ENCODE measurements at regions not wholly inside any gene's neighbourhood (a gene's known extent, or its start where the extent isn't known, plus 50 kb on each side); places are given as distances from the start of the nearest gene placed in this dataset.
"Not testable (repeated sequence)": the region's sequence is repeated elsewhere in the genome, so short reads cannot be mapped to it uniquely, and the experiment has no call there.

GRCh38 chr21:19541602-19542001, 1138.0 kb upstream of the TMPRSS15 start:
- DNase-seq: no peak

GRCh38 chr21:19544493-19544892, 1140.9 kb upstream of the TMPRSS15 start:
- not testable (repeated sequence) for DNase-seq

- peak; percentile 83 for DNase-seq
Observed at GRCh38 chr21:19547951-19548840, 1144.6 kb upstream of the TMPRSS15 start.

- no peak for DNase-seq
Observed at GRCh38 chr21:19553919-19554615, 1150.5 kb upstream of the TMPRSS15 start.

- no peak for DNase-seq
Observed at GRCh38 chr21:19557046-19557445, 1153.5 kb upstream of the TMPRSS15 start.

GRCh38 chr21:19557488-19557887, 1153.9 kb upstream of the TMPRSS15 start:
- no peak for DNase-seq

GRCh38 chr21:19565587-19565986, 1162.0 kb upstream of the TMPRSS15 start:
- no peak for DNase-seq

GRCh38 chr21:19566975-19567374, 1163.4 kb upstream of the TMPRSS15 start:
- no peak for DNase-seq

- DNase-seq: no peak
Observed at GRCh38 chr21:19577381-19577780, 1173.8 kb upstream of the TMPRSS15 start.

GRCh38 chr21:19590044-19590443, 1186.5 kb upstream of the TMPRSS15 start:
- no peak for DNase-seq

GRCh38 chr21:19603011-19603593, 1199.5 kb upstream of the TMPRSS15 start:
- DNase-seq: no peak

GRCh38 chr21:19608101-19608621, 1204.6 kb upstream of the TMPRSS15 start:
- DNase-seq: peak; percentile 13

- no peak for DNase-seq
Observed at GRCh38 chr21:19609611-19610010, 1206.0 kb upstream of the TMPRSS15 start.

GRCh38 chr21:19621837-19622496, 1218.4 kb upstream of the TMPRSS15 start:
- DNase-seq: no peak

- no peak for DNase-seq
Observed at GRCh38 chr21:19640964-19641363, 1237.4 kb upstream of the TMPRSS15 start.

- no peak for DNase-seq
Observed at GRCh38 chr21:19648391-19648790, 1244.8 kb upstream of the TMPRSS15 start.

- no peak for DNase-seq
Observed at GRCh38 chr21:19683492-19683891, 1279.9 kb upstream of the TMPRSS15 start.

GRCh38 chr21:19684328-19684727, 1280.7 kb upstream of the TMPRSS15 start:
- DNase-seq: peak; percentile 10

GRCh38 chr21:19692231-19692630, 1288.6 kb upstream of the TMPRSS15 start:
- DNase-seq: no peak

GRCh38 chr21:19695796-19696195, 1292.2 kb upstream of the TMPRSS15 start:
- no peak for DNase-seq

- DNase-seq: no peak
Observed at GRCh38 chr21:19700476-19700875, 1296.9 kb upstream of the TMPRSS15 start.

- DNase-seq: no peak
Observed at GRCh38 chr21:19702726-19703125, 1295.5 kb upstream of the NCAM2 start.

- no peak for DNase-seq
Observed at GRCh38 chr21:19704832-19705231, 1293.4 kb upstream of the NCAM2 start.
